Hepatocyte (in vitro differentiated cells): ENCODE measurements at regions not wholly inside any gene's neighbourhood (a gene's known extent, or its start where the extent isn't known, plus 50 kb on each side); places are given as distances from the start of the nearest gene placed in this dataset.

Source experiments
- DNase-seq: peaks from one replicate; pipeline ENCODE4 v3.0.0-alpha.2; 2016; ENCODE audit warnings: low spot score
- H2AFZ ChIP-seq: fragments of 200-600 bp; sonication (generic); 2 replicates; pipeline ENCODE4 v1.6.0; 2016; ENCODE audit warnings: antibody characterized with exemption, mild to moderate bottlenecking
- H3K27ac ChIP-seq: fragments of 200-600 bp; sonication (generic); 2 replicates; pipeline ENCODE4 v1.5.1; 2016; ENCODE audit warnings: mild to moderate bottlenecking
- H3K27me3 ChIP-seq: fragments of 200-600 bp; sonication (generic); 2 replicates; pipeline ENCODE4 v1.6.1; 2016
- H3K36me3 ChIP-seq: fragments of 200-600 bp; sonication (generic); replicated peaks from 2 replicates; pipeline ENCODE4 v1.5.1; 2016; ENCODE audit warnings: low read depth; ENCODE audit not compliant: insufficient read depth
- H3K4me1 ChIP-seq: fragments of 200-600 bp; sonication (generic); 2 replicates; pipeline ENCODE4 v1.5.1; 2016; ENCODE audit warnings: mild to moderate bottlenecking, moderate library complexity; ENCODE audit not compliant: insufficient read depth
- H3K4me2 ChIP-seq: fragments of 200-600 bp; sonication (generic); 2 replicates; pipeline ENCODE4 v1.6.0; 2016
- H3K4me3 ChIP-seq: fragments of 200-600 bp; sonication (generic); 2 replicates; pipeline ENCODE4 v1.5.1; 2016; ENCODE audit warnings: mild to moderate bottlenecking
- H3K79me2 ChIP-seq: fragments of 200-600 bp; sonication (generic); 2 replicates; pipeline ENCODE4 v1.6.0; 2017; ENCODE audit warnings: mild to moderate bottlenecking
- H3K9me2 ChIP-seq: fragments of 200-600 bp; sonication (generic); replicated peaks from 2 replicates; pipeline ENCODE4 v1.6.0; 2017; ENCODE audit warnings: mild to moderate bottlenecking; ENCODE audit not compliant: insufficient read depth
- H3K9me3 ChIP-seq: fragments of 200-600 bp; sonication (generic); 2 replicates; pipeline ENCODE4 v1.5.1; 2016; ENCODE audit warnings: low read depth, mild to moderate bottlenecking
- H4K20me1 ChIP-seq: fragments of 200-600 bp; sonication (generic); 2 replicates; pipeline ENCODE4 v1.6.0; 2016; ENCODE audit warnings: mild to moderate bottlenecking; ENCODE audit not compliant: insufficient read depth, poor library complexity, severe bottlenecking
- EZH2 ChIP-seq: fragments of 200-600 bp; sonication (generic); IDR thresholded peaks from 2 replicates; pipeline ENCODE4 v1.6.1; 2016; ENCODE audit warnings: antibody characterized with exemption, mild to moderate bottlenecking, borderline replicate concordance
- EZH2phosphoT487 ChIP-seq: fragments of 200-600 bp; sonication (generic); IDR thresholded peaks from one replicate; pipeline ENCODE4 v1.6.1; 2018; ENCODE audit warnings: antibody characterized with exemption, mild to moderate bottlenecking, low read depth, moderate library complexity; ENCODE audit not compliant: unreplicated experiment, severe bottlenecking
- WGBS: methylation state at CpG from one replicate; pipeline ENCODE4 v1.1.6; 2016; ENCODE audit warnings: low lambda C conversion rate; ENCODE audit errors: missing lambda C conversion rate; 5-methylcytosine and 5-hydroxymethylcytosine counted together
- TF ChIP-seq, protein P1 (sequence below): fragments of 200-600 bp; sonication (generic); IDR thresholded peaks from 2 replicates; pipeline ENCODE4 v1.5.1; 2016; ENCODE audit warnings: antibody characterized with exemption, mild to moderate bottlenecking; ENCODE audit not compliant: poor library complexity

DNA sequence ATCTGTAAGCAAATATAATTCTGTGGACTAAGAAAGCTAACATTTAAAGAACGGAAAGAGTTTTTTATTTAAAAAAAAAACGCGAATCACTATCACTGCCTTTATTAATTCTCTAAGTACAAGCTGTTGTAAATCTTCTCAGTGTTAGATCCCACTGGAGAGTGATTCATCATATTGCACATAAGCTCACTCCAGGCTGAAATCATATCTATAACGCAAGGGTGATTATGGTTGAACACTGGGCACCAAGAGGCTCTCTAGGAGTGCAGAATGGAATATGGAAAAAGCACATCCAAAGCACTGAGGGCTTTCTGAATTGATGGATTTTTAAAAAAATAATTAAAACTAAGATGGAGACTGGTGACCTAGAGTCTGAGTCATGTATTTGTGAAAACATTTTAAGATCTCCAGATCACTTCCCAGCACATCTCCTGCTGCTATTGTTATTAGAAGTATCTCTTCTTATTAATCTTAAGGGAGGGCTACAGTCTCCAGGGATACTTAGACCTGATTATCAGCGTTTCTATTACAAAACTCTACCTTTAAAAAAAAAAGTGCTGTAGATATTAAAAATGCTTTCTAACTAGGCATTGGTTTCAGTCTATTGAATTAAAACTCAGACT lies 1106.8 kb downstream of the AACS start:
- no peaks in the 10 kb centered on the region for H3K9me3 ChIP-seq
- no peaks in the 10 kb centered on the region for H3K36me3 ChIP-seq
- no peaks in the 10 kb centered on the region for H3K9me2 ChIP-seq
- WGBS: 78% methylated on average over 5 of the region's 5 CpGs
- H3K27me3 ChIP-seq: no peaks in the 10 kb centered on the region
- H3K27ac ChIP-seq: no peak overlapping the region
- no peak overlapping the region for H3K4me2 ChIP-seq
- H2AFZ ChIP-seq: no peak overlapping the region
- no peaks in the 10 kb centered on the region for H3K4me1 ChIP-seq
- no peak for DNase-seq
- H4K20me1 ChIP-seq: no peaks in the 10 kb centered on the region
- no peaks in the 10 kb centered on the region for H3K79me2 ChIP-seq
- TF ChIP-seq, protein P1, sequence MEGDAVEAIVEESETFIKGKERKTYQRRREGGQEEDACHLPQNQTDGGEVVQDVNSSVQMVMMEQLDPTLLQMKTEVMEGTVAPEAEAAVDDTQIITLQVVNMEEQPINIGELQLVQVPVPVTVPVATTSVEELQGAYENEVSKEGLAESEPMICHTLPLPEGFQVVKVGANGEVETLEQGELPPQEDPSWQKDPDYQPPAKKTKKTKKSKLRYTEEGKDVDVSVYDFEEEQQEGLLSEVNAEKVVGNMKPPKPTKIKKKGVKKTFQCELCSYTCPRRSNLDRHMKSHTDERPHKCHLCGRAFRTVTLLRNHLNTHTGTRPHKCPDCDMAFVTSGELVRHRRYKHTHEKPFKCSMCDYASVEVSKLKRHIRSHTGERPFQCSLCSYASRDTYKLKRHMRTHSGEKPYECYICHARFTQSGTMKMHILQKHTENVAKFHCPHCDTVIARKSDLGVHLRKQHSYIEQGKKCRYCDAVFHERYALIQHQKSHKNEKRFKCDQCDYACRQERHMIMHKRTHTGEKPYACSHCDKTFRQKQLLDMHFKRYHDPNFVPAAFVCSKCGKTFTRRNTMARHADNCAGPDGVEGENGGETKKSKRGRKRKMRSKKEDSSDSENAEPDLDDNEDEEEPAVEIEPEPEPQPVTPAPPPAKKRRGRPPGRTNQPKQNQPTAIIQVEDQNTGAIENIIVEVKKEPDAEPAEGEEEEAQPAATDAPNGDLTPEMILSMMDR: no peak
- TF ChIP-seq EZH2 (no peak), EZH2phosphoT487 (no peak)
- no peak overlapping the region for H3K4me3 ChIP-seq

DNA sequence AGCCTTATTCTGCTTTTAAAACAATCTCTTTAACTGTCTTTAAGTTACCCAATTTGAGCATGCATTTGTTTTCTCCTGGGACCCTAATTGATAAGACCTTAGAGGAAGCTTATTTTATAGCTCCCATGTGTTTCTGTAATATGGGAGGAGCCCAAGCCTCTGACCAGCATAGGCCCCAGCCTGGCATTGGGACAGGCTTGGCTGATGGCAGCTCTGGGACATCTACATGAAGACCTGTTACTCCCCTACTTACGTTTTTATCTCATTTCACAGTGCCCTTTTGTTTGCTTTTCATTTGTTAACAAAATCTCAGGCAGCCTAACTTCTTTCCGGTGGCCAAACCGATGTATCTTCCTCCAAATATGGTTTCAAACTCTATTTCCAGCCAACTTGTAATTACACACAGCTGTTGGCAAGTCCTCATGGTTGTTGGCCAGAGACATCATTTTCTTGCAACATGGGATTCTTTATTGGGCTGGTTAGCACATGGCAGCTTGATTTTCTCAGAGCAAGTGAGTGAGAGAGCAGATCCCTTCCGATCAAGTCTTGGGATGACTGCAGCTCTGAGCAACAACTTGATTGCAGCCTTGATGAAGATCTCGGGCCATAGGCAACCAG lies 1117.5 kb downstream of the AACS start:
- Histone ChIP-seq H3K4me1 (no peaks in the 10 kb centered on the region), H3K9me2 (no peaks in the 10 kb centered on the region), H4K20me1 (no peaks in the 10 kb centered on the region), H3K27me3 (no peaks in the 10 kb centered on the region), H3K9me3 (no peaks in the 10 kb centered on the region), H3K4me3 (no peak overlapping the region), H2AFZ (no peak overlapping the region), H3K4me2 (no peak overlapping the region), H3K27ac (no peak overlapping the region), H3K36me3 (no peaks in the 10 kb centered on the region), H3K79me2 (no peaks in the 10 kb centered on the region)
- TF ChIP-seq EZH2: no peak
- TF ChIP-seq, protein P1: no peak
- TF ChIP-seq EZH2phosphoT487: no peak
- no peak for DNase-seq
- WGBS: 70% methylated on average over 5 of the region's 5 CpGs

DNA sequence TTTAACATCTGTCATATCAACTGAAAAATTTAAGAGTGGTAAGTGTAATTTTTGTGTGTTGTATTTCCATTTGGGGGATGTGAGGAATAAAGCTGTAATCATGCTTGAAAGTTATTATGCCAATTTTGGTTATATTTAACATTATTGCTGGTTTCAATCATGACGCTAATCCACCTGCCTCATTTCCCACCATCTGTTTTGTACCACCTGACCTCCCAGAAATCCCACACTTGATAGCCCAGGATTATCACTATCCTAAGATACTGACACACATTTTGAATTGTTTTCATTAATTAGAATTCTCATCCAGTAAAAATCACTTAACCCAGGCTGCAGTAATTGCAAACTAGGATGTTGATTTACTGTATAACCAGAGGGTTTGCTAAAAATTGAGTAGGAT lies 1119.8 kb downstream of the AACS start:
- TF ChIP-seq EZH2: no peak
- TF ChIP-seq, protein P1: no peak
- TF ChIP-seq EZH2phosphoT487: no peak
- H3K79me2 ChIP-seq: no peaks in the 10 kb centered on the region
- peaks cover 15% of the 10 kb centered on the region for H3K27me3 ChIP-seq
- H2AFZ ChIP-seq: no peak overlapping the region
- H4K20me1 ChIP-seq: no peaks in the 10 kb centered on the region
- no peaks in the 10 kb centered on the region for H3K9me3 ChIP-seq
- no peaks in the 10 kb centered on the region for H3K9me2 ChIP-seq
- no peaks in the 10 kb centered on the region for H3K4me1 ChIP-seq
- no peak overlapping the region for H3K4me2 ChIP-seq
- no peak for DNase-seq
- no peak overlapping the region for H3K27ac ChIP-seq
- H3K36me3 ChIP-seq: no peaks in the 10 kb centered on the region
- no peak overlapping the region for H3K4me3 ChIP-seq
- 88% methylated on average over 1 of the region's 1 CpG for WGBS
